ENCODE measurements at regions not wholly inside any gene's neighbourhood (a gene's known extent, or its start where the extent isn't known, plus 50 kb on each side); places are given as distances from the start of the nearest gene placed in this dataset.

GRCh38 chr17:72400488-72400827, 279.6 kb downstream of the SOX9 start:
- no peaks in the 10 kb centered on the region for H3K9me3 ChIP-seq (ENCODE audit: control insufficient read depth in 4 of 4, low read length in 3 of 4)
- H3K9ac ChIP-seq (ENCODE audit: low read depth in 1 of 2, low read length in 2 of 2): no peak overlapping the region
- peaks cover 0 to 6% (median 2%) of the 10 kb centered on the region in 4 donors for H3K27me3 ChIP-seq (ENCODE audit: control insufficient read depth in 4 of 4, insufficient read depth in 4 of 4, low read length in 3 of 4)
- no peak overlapping the region for H3K4me3 ChIP-seq (ENCODE audit: low read depth in 1 of 3, low read length in 3 of 3)
- TF ChIP-seq JUND (IDR thresholded peaks at IDR 0.05): no peak
- no peak for TF ChIP-seq MAX (IDR thresholded peaks at IDR 0.05)
- TF ChIP-seq YY1 (IDR thresholded peaks at IDR 0.05): no peak
- TF ChIP-seq FOXA1 (IDR thresholded peaks at IDR 0.05): no peak
- TF ChIP-seq ATF3 (IDR thresholded peaks at IDR 0.05): no peak
- no peak for TF ChIP-seq SP1 (IDR thresholded peaks at IDR 0.05)
- no peak for TF ChIP-seq CTCF (IDR thresholded peaks at IDR 0.05; ENCODE audit: low read depth, low read length, missing input control)
- TF ChIP-seq EGR1 (IDR thresholded peaks at IDR 0.05; ENCODE audit: low read depth in 2 of 2): no peak
- TF ChIP-seq RAD21 (IDR thresholded peaks at IDR 0.05): no peak
- TF ChIP-seq HNF4A (conservative IDR thresholded peaks at IDR 0.05): no peak
- TF ChIP-seq ZBTB33 (IDR thresholded peaks at IDR 0.05): no peak
- TF ChIP-seq GABPA (IDR thresholded peaks at IDR 0.05 in 1 of 2, conservative IDR thresholded peaks at IDR 0.05 in 1 of 2): no peak
- no peak for TF ChIP-seq HNF4G (IDR thresholded peaks at IDR 0.05)
- no peak for TF ChIP-seq REST (IDR thresholded peaks at IDR 0.05)
- no peak for TF ChIP-seq NR2F2 (IDR thresholded peaks at IDR 0.05)
- TF ChIP-seq FOXA2 (IDR thresholded peaks at IDR 0.05): no peak
- no peaks in the 10 kb centered on the region for H3K36me3 ChIP-seq (ENCODE audit: control insufficient read depth in 4 of 4, insufficient read depth in 3 of 4, low read depth in 1 of 4, low read length in 3 of 4)
- 70% methylated on average over 7 of the region's 7 CpGs for WGBS
- no peak for DNase-seq (ENCODE audit: low spot score)
- no peaks in the 10 kb centered on the region for H3K4me1 ChIP-seq (ENCODE audit: control insufficient read depth in 4 of 4, insufficient read depth in 4 of 4, low read length in 3 of 4)
- H3K27ac ChIP-seq (ENCODE audit: low read depth in 1 of 2, low read length in 2 of 2): no peak overlapping the region

GRCh38 chr17:72400863-72401262, 280.0 kb downstream of the SOX9 start:
- H3K4me1 ChIP-seq (ENCODE audit: control insufficient read depth in 4 of 4, insufficient read depth in 4 of 4, low read length in 3 of 4): no peaks in the 10 kb centered on the region
- no peak overlapping the region for H3K9ac ChIP-seq (ENCODE audit: low read depth in 1 of 2, low read length in 2 of 2)
- no peak overlapping the region for H3K4me3 ChIP-seq (ENCODE audit: low read depth in 1 of 3, low read length in 3 of 3)
- DNase-seq (ENCODE audit: low spot score): no peak
- no peaks in the 10 kb centered on the region for H3K36me3 ChIP-seq (ENCODE audit: control insufficient read depth in 4 of 4, insufficient read depth in 3 of 4, low read depth in 1 of 4, low read length in 3 of 4)
- 86% methylated on average over 3 of the region's 3 CpGs for WGBS
- peaks cover 0 to 6% (median 2%) of the 10 kb centered on the region in 4 donors for H3K27me3 ChIP-seq (ENCODE audit: control insufficient read depth in 4 of 4, insufficient read depth in 4 of 4, low read length in 3 of 4)
- H3K27ac ChIP-seq (ENCODE audit: low read depth in 1 of 2, low read length in 2 of 2): no peak overlapping the region
- H3K9me3 ChIP-seq (ENCODE audit: control insufficient read depth in 4 of 4, low read length in 3 of 4): no peaks in the 10 kb centered on the region
- TF ChIP-seq EGR1 (IDR thresholded peaks at IDR 0.05; ENCODE audit: low read depth in 2 of 2): no peak
- TF ChIP-seq JUND (IDR thresholded peaks at IDR 0.05): no peak
- TF ChIP-seq YY1 (IDR thresholded peaks at IDR 0.05): no peak
- TF ChIP-seq FOXA1 (IDR thresholded peaks at IDR 0.05): no peak
- no peak for TF ChIP-seq CTCF (IDR thresholded peaks at IDR 0.05; ENCODE audit: low read depth, low read length, missing input control)
- no peak for TF ChIP-seq FOXA2 (IDR thresholded peaks at IDR 0.05)
- no peak for TF ChIP-seq RAD21 (IDR thresholded peaks at IDR 0.05)
- TF ChIP-seq SP1 (IDR thresholded peaks at IDR 0.05): no peak
- TF ChIP-seq GABPA (IDR thresholded peaks at IDR 0.05 in 1 of 2, conservative IDR thresholded peaks at IDR 0.05 in 1 of 2): no peak
- TF ChIP-seq HNF4A (conservative IDR thresholded peaks at IDR 0.05): no peak
- TF ChIP-seq ATF3 (IDR thresholded peaks at IDR 0.05): no peak
- TF ChIP-seq REST (IDR thresholded peaks at IDR 0.05): no peak
- TF ChIP-seq TAF1 (conservative IDR thresholded peaks at IDR 0.05): no peak
- TF ChIP-seq NR2F2 (IDR thresholded peaks at IDR 0.05): no peak
- TF ChIP-seq HNF4G (IDR thresholded peaks at IDR 0.05): no peak

Data from liver (tissue), 8 donors.